GM18498 (cell line): ENCODE measurements at regions not wholly inside any gene's neighbourhood (a gene's known extent, or its start where the extent isn't known, plus 50 kb on each side); places are given as distances from the start of the nearest gene placed in this dataset.
"Not testable (repeated sequence)": the region's sequence is repeated elsewhere in the genome, so short reads cannot be mapped to it uniquely, and the experiment has no call there.

Experiments used
- ATAC-seq: cut with Tn5 transposase; IDR thresholded peaks from one replicate; pipeline ENCODE4 v1.9.1; 2021; ENCODE audit warnings: mild to moderate bottlenecking, moderate library complexity; ENCODE audit not compliant: unreplicated experiment

DNA sequence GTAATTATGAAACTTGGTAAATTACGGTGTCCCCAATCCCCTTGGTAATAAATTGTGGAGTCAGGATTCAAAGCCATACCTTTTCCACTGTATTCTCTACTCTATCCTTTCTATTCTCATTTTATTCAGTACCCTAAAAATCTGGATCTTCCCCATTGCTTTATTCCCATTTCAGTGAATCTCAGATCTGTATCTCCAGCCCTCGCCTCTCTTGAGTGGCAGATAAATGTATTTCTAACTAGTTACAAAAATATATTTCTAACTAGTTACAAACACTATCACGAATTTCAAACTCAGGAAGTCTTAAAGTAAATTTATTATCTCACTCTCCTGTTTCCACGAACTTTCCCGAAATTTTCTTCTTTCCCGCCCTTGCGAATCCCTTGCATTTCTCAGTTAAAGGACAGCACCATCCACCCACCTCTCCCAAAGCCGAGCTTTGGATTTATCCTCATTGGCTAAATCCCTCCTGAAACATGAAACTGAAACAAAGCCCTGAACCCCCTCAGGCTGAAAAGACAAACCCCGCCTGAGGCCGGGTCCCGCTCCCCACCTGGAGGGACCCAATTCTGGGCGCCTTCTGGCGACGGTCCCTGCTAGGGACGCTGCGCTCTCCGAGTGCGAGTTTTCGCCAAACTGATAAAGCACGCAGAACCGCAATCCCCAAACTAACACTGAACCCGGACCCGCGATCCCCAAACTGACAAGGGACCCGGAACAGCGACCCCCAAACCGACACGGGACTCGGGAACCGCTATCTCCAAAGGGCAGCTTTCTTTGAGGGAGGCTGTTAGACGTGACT, 164.3 kb upstream of the PABPC3 start:
- no peak for ATAC-seq

DNA sequence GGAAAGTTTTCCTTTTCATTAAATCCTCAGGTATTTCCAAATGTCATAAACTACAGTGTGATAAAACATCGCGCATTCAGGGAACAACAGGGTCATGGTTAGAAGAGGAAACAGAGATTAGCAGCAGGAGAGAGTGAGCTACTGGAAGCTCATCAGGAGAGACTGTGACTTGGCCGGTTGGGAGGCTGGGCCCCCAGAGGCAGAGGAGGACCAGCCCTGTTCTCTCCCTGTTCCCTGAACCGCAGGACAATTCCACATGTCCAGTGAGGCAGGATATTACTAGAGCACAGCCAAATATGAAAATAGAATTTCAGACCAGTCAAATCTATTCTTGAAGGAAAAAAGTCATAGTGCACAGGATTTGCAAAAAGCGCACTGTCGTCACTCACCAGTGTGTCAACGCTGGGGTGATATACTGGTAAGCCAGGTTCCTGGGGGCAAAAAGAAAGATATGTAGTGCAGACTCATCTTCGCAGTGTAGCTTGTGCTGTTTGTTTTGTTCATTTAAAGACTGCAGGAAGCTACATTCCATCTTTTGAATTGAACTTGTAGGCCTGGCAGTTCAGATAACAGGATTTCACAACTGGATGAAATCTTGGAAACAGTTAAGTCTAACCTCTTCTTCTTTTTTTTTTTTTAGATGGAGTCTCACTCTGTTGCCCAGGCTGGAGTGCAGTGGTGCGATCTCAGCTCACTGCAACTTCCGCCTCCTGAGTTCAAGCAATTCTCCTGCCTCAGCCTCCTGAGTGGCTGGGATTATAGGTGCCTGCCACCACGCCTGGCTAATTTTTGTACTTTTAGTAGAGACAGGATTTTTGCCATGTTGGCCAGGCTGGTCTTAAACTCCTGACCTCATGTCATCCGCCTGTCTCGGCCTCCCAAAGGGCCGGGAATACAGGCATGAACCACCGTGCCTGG, 162.6 kb upstream of the PABPC3 start:
- not testable (repeated sequence) for ATAC-seq

DNA sequence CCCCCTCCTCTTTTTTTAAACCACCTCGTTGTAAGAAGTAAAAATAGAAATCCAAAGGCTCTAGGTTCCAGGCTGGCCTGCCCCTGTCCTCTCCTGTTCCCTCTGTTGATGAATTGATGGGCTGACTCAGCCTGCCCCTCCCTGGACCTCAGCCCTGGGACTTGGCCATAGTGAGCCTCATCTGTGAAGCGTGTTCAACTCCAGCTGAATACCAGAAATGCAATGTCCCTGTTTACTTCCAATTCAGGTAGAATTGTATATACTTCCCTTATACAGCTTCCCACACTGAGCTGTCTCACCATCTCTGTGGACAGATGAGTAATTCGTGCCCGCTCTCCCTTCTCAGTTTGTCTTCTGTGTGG, 161.9 kb upstream of the PABPC3 start:
- not testable (repeated sequence) for ATAC-seq

- ATAC-seq: no peak
These were observed 157.0 kb upstream of the PABPC3 start for GRCh38 chr13:24938966-24939365.

GRCh38 chr13:24941023-24941713, 154.8 kb upstream of the PABPC3 start:
- ATAC-seq: not testable (repeated sequence)

DNA sequence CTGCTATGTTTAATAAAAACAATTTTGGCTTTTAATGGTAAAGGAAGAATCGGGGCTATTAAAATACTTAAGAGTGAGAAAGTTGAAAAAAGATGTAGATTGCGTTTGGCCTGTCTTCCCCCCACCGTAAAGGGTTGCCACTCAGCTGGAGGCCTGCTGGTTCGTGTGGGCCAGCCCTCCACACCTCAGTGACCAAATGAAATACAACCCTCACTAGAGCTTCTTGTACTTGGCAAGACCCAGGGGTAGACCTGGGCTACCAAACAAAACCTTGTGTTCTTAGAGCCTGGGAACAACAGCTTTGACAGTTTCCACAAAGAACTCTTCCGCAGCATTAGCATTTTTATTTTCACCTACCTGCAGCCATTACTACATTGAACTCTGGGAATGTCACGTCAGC, 152.8 kb upstream of the PABPC3 start:
- ATAC-seq: no peak

- not testable (repeated sequence) for ATAC-seq
These were observed 151.9 kb upstream of the PABPC3 start for GRCh38 chr13:24944073-24944472.

- not testable (repeated sequence) for ATAC-seq
These were observed 147.0 kb upstream of the PABPC3 start for GRCh38 chr13:24948977-24949376.

GRCh38 chr13:24950611-24951010, 145.3 kb upstream of the PABPC3 start:
- not testable (repeated sequence) for ATAC-seq

DNA sequence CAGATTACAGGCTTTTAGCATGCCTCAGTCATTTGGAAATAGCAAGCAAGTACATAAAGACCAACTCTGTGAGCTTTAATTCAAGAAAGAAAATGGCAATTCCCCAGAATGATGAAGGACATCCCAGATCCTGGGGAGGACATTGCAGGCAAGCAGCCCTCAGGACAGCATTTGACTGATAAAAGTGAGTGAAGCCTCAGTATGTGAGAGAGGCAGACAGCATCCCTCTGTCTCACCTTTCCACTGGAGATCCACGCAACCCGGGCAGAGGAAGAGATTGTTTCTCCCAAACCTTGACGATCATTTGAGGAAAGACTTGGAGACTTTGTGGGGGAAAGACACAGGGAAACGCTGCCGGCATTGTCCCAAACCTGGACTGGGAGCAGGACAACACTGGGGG, 128.0 kb upstream of the PABPC3 start:
- ATAC-seq: not testable (repeated sequence)

DNA sequence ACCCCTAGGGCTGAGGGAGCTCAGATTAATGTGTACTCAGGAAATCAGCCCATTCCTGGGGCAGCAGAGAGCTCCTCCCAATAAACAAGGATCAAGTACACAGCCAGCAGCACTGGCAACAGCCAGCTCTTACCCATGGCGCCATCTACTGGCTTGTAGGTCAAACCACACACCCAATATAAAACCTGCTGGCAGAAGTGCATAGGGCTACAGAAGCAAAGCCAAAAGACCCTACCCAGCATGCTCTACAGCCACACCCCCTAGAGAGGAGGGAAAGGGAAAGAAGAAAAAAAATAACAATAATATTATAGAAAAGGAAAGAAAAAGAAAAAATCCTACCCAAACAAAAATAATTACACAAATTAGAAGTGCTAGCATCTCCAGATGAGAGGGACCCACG, 127.5 kb upstream of the PABPC3 start:
- ATAC-seq: not testable (repeated sequence)

DNA sequence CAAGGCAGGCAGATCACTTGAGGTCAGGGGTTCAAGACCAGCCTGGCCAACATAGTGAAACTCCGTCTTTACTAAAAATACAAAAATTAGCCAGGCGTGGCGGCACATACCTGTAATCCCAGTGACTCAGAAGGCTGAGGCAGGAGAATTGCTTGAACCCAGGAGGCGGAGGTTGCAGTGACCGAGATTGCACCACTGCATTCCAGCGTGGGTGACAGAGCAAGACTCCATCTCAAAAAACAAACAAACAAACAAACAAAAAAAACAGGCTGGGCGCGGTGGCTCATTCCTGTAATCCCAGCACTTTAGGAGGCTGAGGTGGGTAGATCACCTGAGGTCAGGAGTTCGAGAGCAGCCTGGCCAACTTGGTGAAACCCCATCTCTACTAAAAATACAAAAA, 122.8 kb upstream of the PABPC3 start:
- ATAC-seq: not testable (repeated sequence)

DNA sequence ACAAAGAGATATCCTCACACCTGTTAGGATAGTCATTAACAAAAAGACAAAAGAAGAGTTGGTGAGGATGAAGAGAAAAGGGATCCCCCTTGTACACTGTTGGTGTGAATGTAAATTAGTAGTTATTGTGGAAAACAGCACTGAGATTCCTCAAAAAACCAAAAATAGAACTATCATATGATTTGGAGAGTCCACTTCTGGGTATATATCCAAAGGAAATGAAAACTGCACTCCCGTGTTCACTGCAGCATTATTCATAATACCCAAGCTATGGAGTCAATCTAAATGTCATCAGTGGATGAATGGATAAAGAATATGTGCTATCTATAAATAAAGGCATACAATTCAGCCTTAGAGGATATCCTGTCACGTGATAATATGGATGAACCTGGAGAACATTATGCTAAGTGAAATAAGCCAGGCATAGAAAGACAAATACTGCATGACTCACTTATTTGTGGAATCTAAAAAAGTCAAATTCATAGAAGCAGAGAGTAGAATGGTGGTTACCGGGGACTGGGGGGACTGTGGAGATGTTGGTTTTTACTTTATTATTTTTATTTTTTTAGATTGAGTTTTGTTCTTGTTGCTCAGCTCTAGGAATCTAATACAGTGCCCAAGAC, 114.6 kb upstream of the PABPC3 start:
- not testable (repeated sequence) for ATAC-seq

- no peak for ATAC-seq
These were observed 113.5 kb upstream of the PABPC3 start for GRCh38 chr13:24982333-24982999.

DNA sequence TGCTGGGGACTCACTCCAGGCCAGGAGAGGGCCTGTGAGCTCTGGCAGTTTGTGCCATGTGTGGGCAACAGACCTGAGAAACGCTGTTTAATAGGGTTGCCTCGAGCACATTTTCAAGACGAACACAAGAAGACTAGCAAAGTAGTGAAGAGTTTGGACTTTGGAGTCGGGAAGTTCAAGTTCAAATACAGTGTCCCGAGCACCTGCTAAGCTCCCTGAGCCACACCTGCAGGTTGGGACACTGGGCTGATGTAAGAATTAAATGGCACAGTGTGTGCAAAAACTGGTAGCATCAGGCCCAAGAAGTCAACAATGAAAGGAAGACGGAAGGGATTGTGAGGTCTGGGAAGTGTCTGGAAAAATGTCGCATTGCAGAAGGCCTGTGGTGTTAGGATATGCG, 112.8 kb upstream of the PABPC3 start:
- no peak for ATAC-seq

- no peak for ATAC-seq
These were observed 111.8 kb upstream of the PABPC3 start for GRCh38 chr13:24984134-24984533.

GRCh38 chr13:24985107-24985506, 110.8 kb upstream of the PABPC3 start:
- no peak for ATAC-seq

GRCh38 chr13:24985896-24986295, 110.0 kb upstream of the PABPC3 start:
- ATAC-seq: no peak

- no peak for ATAC-seq
These were observed 109.1 kb upstream of the PABPC3 start for GRCh38 chr13:24986826-24987225.

DNA sequence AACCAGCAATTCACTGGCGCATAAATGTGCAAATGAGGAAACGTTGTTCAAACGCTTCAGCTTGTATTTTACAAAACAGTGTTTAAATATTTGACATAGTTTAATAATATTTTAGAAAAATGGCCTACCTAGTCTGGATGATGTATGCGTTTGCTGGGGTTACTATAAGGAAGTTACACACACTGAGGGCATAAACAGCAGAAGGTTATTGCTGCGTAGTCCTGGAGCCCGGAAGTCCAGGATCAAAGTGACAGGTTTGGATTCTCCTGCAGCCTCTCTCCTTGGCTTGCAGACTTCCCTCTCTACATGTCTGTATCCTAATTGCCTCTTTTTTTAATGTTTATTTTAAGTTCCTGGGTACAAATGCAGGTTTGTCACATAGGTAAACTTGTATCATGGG, 106.0 kb upstream of the PABPC3 start:
- not testable (repeated sequence) for ATAC-seq
